GM23248 (cell line): ENCODE measurements at regions not wholly inside any gene's neighbourhood (a gene's known extent, or its start where the extent isn't known, plus 50 kb on each side); places are given as distances from the start of the nearest gene placed in this dataset.

Experiments used
- DNase-seq: peaks from one replicate; pipeline ENCODE4 v3.0.0-alpha.2; 2015
- H2AFZ ChIP-seq: fragments of 200-600 bp; sonication (generic); 2 replicates; pipeline ENCODE4 v1.6.1; 2016; ENCODE audit warnings: antibody characterized with exemption
- H3F3A ChIP-seq: fragments of 200-600 bp; sonication (generic); 2 replicates; pipeline ENCODE4 v1.6.1; 2016; ENCODE audit warnings: mild to moderate bottlenecking, antibody characterized with exemption, mixed run types; ENCODE audit not compliant: insufficient read depth
- H3K27ac ChIP-seq: fragments of 200-600 bp; sonication (generic); 2 replicates; pipeline ENCODE4 v1.5.1; 2016; ENCODE audit warnings: mild to moderate bottlenecking
- H3K27me3 ChIP-seq: fragments of 200-600 bp; sonication (generic); replicated peaks from 2 replicates; pipeline ENCODE4 v1.6.1; 2016; ENCODE audit warnings: mild to moderate bottlenecking; ENCODE audit not compliant: insufficient read depth
- H3K36me3 ChIP-seq: fragments of 200-600 bp; sonication (generic); 2 replicates; pipeline ENCODE4 v1.6.1; 2016; ENCODE audit warnings: low read depth, mild to moderate bottlenecking
- H3K4me1 ChIP-seq: fragments of 200-600 bp; sonication (generic); 2 replicates; pipeline ENCODE4 v1.6.1; 2016; ENCODE audit warnings: mild to moderate bottlenecking; ENCODE audit not compliant: insufficient read depth
- H3K4me2 ChIP-seq: fragments of 200-600 bp; sonication (generic); one replicate; pipeline ENCODE4 v1.6.1; 2016; ENCODE audit warnings: mild to moderate bottlenecking; ENCODE audit not compliant: unreplicated experiment
- H3K4me3 ChIP-seq: fragments of 200-600 bp; sonication (generic); 2 replicates; pipeline ENCODE4 v1.5.1; 2016; ENCODE audit warnings: mild to moderate bottlenecking
- H3K79me2 ChIP-seq: fragments of 200-600 bp; sonication (generic); 2 replicates; pipeline ENCODE4 v1.6.1; 2016; ENCODE audit warnings: mild to moderate bottlenecking; ENCODE audit not compliant: insufficient read depth
- H3K9ac ChIP-seq: fragments of 200-600 bp; sonication (generic); 2 replicates; pipeline ENCODE4 v1.6.1; 2016; ENCODE audit warnings: mild to moderate bottlenecking
- H3K9me2 ChIP-seq: fragments of 200-600 bp; sonication (generic); 2 replicates; pipeline ENCODE4 v1.6.1; 2016; ENCODE audit warnings: mixed run types, mild to moderate bottlenecking, moderate library complexity; ENCODE audit not compliant: insufficient read depth
- H3K9me3 ChIP-seq: fragments of 200-600 bp; sonication (generic); one replicate; pipeline ENCODE4 v1.6.1; 2017; ENCODE audit warnings: low read depth
- H4K20me1 ChIP-seq: fragments of 200-600 bp; sonication (generic); 2 replicates; pipeline ENCODE4 v1.6.0; 2016; ENCODE audit not compliant: insufficient read depth
- EZH2 ChIP-seq: fragments of 200-600 bp; sonication (generic); IDR thresholded peaks from 2 replicates; pipeline ENCODE4 v1.6.1; 2018; ENCODE audit warnings: antibody characterized with exemption, mild to moderate bottlenecking; ENCODE audit not compliant: insufficient read depth, poor library complexity, severe bottlenecking
- EZH2phosphoT487 ChIP-seq: fragments of 200-600 bp; sonication (generic); IDR thresholded peaks from 2 replicates; pipeline ENCODE4 v1.6.1; 2018; ENCODE audit warnings: antibody characterized with exemption, moderate library complexity, mild to moderate bottlenecking, low read depth; ENCODE audit not compliant: insufficient read depth
- WGBS, 2 experiments: methylation state at CpG; one replicate each; pipeline ENCODE4 v1.1.6; 2015 to 2017; ENCODE audit warnings: low lambda C conversion rate in 2 of 2, low coverage in 1 of 2; ENCODE audit errors: missing lambda C conversion rate in 2 of 2; 5-methylcytosine and 5-hydroxymethylcytosine counted together
- in situ Hi-C: fragments of 300-500 bp; cut with MboI; formaldehyde crosslinking; loops from 2 replicates; pipeline ENCODE4 v1.15.0; 2020

GRCh38 chr9:134984372-134985265 is 66.9 kb upstream of the FCN1 start:
- Histone ChIP-seq H2AFZ (no peak overlapping the region), H3K36me3 (no peaks in the 10 kb centered on the region), H3K27ac (no peak overlapping the region), H4K20me1 (no peaks in the 10 kb centered on the region), H3K9me3 (no peaks in the 10 kb centered on the region), H3K4me1 (no peaks in the 10 kb centered on the region), H3K27me3 (0 out of 2 replicates have a peak, but pooled peaks cover 2% of the 10 kb centered on the region), H3K79me2 (no peaks in the 10 kb centered on the region), H3F3A (no peaks in the 10 kb centered on the region), H3K4me2 (no peak overlapping the region), H3K9ac (no peak overlapping the region), H3K4me3 (no peak overlapping the region), H3K9me2 (no peaks in the 10 kb centered on the region)
- in situ Hi-C loops, result no loop called here
- DNase-seq, result no peak
- 45 to 47% methylated on average over 22 to 23 of the region's 23 CpGs for WGBS, 2 experiments
- TF ChIP-seq EZH2phosphoT487, result no peak
- no peak for TF ChIP-seq EZH2

GRCh38 chr9:134985451-134985850 is 67.7 kb upstream of the FCN1 start:
- H3K27me3 ChIP-seq, result no peaks in the 10 kb centered on the region
- H3K27ac ChIP-seq, result no peak overlapping the region
- H3K9ac ChIP-seq, result no peak overlapping the region
- no peak overlapping the region for H3K4me2 ChIP-seq
- H3K4me3 ChIP-seq, result no peak overlapping the region
- in situ Hi-C loops, result no loop called here
- no peak overlapping the region for H2AFZ ChIP-seq
- no peaks in the 10 kb centered on the region for H3K9me2 ChIP-seq
- no peaks in the 10 kb centered on the region for H3K36me3 ChIP-seq
- WGBS, 2 experiments, result 55 to 63% methylated on average over 7 of the region's 7 CpGs
- no peaks in the 10 kb centered on the region for H3K4me1 ChIP-seq
- no peaks in the 10 kb centered on the region for H3K79me2 ChIP-seq
- H3K9me3 ChIP-seq, result no peaks in the 10 kb centered on the region
- no peaks in the 10 kb centered on the region for H3F3A ChIP-seq
- no peak for DNase-seq
- no peak for TF ChIP-seq EZH2
- H4K20me1 ChIP-seq, result no peaks in the 10 kb centered on the region

- H3K27ac ChIP-seq, result no peak overlapping the region
- H3K9me3 ChIP-seq, result no peaks in the 10 kb centered on the region
- no peaks in the 10 kb centered on the region for H4K20me1 ChIP-seq
- WGBS, 2 experiments, result 33% methylated on average over 1 of the region's 1 CpG
- H3K9ac ChIP-seq, result no peak overlapping the region
- no peaks in the 10 kb centered on the region for H3K4me1 ChIP-seq
- no peaks in the 10 kb centered on the region for H3K27me3 ChIP-seq
- no peak overlapping the region for H2AFZ ChIP-seq
- no peak overlapping the region for H3K4me2 ChIP-seq
- TF ChIP-seq EZH2phosphoT487 (no peak), EZH2 (no peak)
- H3K36me3 ChIP-seq, result no peaks in the 10 kb centered on the region
- no peaks in the 10 kb centered on the region for H3K9me2 ChIP-seq
- no peak for DNase-seq
- no peak overlapping the region for H3K4me3 ChIP-seq
- in situ Hi-C loops, result no loop called here
- no peaks in the 10 kb centered on the region for H3K79me2 ChIP-seq
- H3F3A ChIP-seq, result no peaks in the 10 kb centered on the region
These were observed 69.2 kb upstream of the FCN1 start for GRCh38 chr9:134986957-134987356.

- H3K4me1 ChIP-seq, result no peaks in the 10 kb centered on the region
- H3K9me2 ChIP-seq, result no peaks in the 10 kb centered on the region
- no peak overlapping the region for H3K4me2 ChIP-seq
- WGBS, 2 experiments, result 61 to 67% methylated on average over 6 of the region's 6 CpGs
- no peak overlapping the region for H2AFZ ChIP-seq
- no peaks in the 10 kb centered on the region for H3K27me3 ChIP-seq
- TF ChIP-seq EZH2 (no peak), EZH2phosphoT487 (no peak)
- no peak for DNase-seq
- H3K27ac ChIP-seq, result no peak overlapping the region
- no peaks in the 10 kb centered on the region for H4K20me1 ChIP-seq
- no peaks in the 10 kb centered on the region for H3K36me3 ChIP-seq
- H3K9me3 ChIP-seq, result no peaks in the 10 kb centered on the region
- no peaks in the 10 kb centered on the region for H3F3A ChIP-seq
- no peaks in the 10 kb centered on the region for H3K79me2 ChIP-seq
- H3K4me3 ChIP-seq, result no peak overlapping the region
- in situ Hi-C loops, result no loop called here
- no peak overlapping the region for H3K9ac ChIP-seq
These were observed 69.7 kb upstream of the FCN1 start for GRCh38 chr9:134987376-134987775.
